GM18517 (cell line): ENCODE measurements at regions not wholly inside any gene's neighbourhood (a gene's known extent, or its start where the extent isn't known, plus 50 kb on each side); places are given as distances from the start of the nearest gene placed in this dataset.

Experiments used
- ATAC-seq: cut with Tn5 transposase; IDR thresholded peaks from one replicate; pipeline ENCODE4 v1.9.1; 2021; ENCODE audit warnings: mild to moderate bottlenecking, moderate library complexity; ENCODE audit not compliant: unreplicated experiment

GRCh38 chr4:79034544-79034943 is 95.3 kb upstream of the PAQR3 start:
- no peak for ATAC-seq

GRCh38 chr4:79030973-79031372 is 91.7 kb upstream of the PAQR3 start:
- ATAC-seq, result no peak

- ATAC-seq, result no peak
Observed at GRCh38 chr4:79027656-79028055, 88.4 kb upstream of the PAQR3 start.

- ATAC-seq, result no peak
Observed at GRCh38 chr4:79025170-79025569, 85.9 kb upstream of the PAQR3 start.

GRCh38 chr4:79023799-79024770 is 84.8 kb upstream of the PAQR3 start:
- no peak for ATAC-seq

GRCh38 chr4:79022529-79022928 is 83.3 kb upstream of the PAQR3 start:
- ATAC-seq, result no peak

- no peak for ATAC-seq
Observed at GRCh38 chr4:79017481-79017880, 78.2 kb upstream of the PAQR3 start.

GRCh38 chr4:79016878-79017277 is 77.6 kb upstream of the PAQR3 start:
- no peak for ATAC-seq

- no peak for ATAC-seq
Observed at GRCh38 chr4:79015411-79015810, 76.2 kb upstream of the PAQR3 start.

GRCh38 chr4:79014230-79014629 is 75.0 kb upstream of the PAQR3 start:
- ATAC-seq, result no peak

GRCh38 chr4:79013756-79014155 is 74.5 kb upstream of the PAQR3 start:
- ATAC-seq, result no peak

GRCh38 chr4:78990938-78991810 is 51.9 kb upstream of the PAQR3 start:
- no peak for ATAC-seq

- ATAC-seq, result no peak
Observed at GRCh38 chr4:78989697-78990270, 50.5 kb upstream of the PAQR3 start.
